DOHH2 (cell line): ENCODE measurements at regions not wholly inside any gene's neighbourhood (a gene's known extent, or its start where the extent isn't known, plus 50 kb on each side); places are given as distances from the start of the nearest gene placed in this dataset.

Experiments
- H3F3A ChIP-seq: fragments of 200-600 bp; sonication (generic), shearing (Covaris generic); 2 replicates; pipeline ENCODE4 v1.6.0; 2016; ENCODE audit warnings: antibody characterized with exemption, mild to moderate bottlenecking; ENCODE audit not compliant: control insufficient read depth, insufficient read depth
- H3K27ac ChIP-seq: fragments of 200-600 bp; sonication (generic); 2 replicates; pipeline ENCODE4 v1.5.1; 2014; ENCODE audit warnings: low read depth, mild to moderate bottlenecking, low read length, moderate library complexity
- H3K27me3 ChIP-seq: fragments of 200-600 bp; sonication (generic); 2 replicates; pipeline ENCODE4 v1.6.1; 2014; ENCODE audit warnings: mild to moderate bottlenecking, low read length, mixed read lengths; ENCODE audit not compliant: control insufficient read depth
- H3K36me3 ChIP-seq: fragments of 200-600 bp; sonication (generic); 2 replicates; pipeline ENCODE4 v1.6.1; 2014; ENCODE audit warnings: mild to moderate bottlenecking, low read length, moderate library complexity, mixed read lengths; ENCODE audit not compliant: control insufficient read depth
- H3K4me1 ChIP-seq: fragments of 200-600 bp; sonication (generic); 2 replicates; pipeline ENCODE4 v1.6.1; 2014; ENCODE audit warnings: mild to moderate bottlenecking, low read length, mixed read lengths; ENCODE audit not compliant: control insufficient read depth
- H3K4me2 ChIP-seq: fragments of 200-600 bp; sonication (generic); 2 replicates; pipeline ENCODE4 v1.6.0; 2014; ENCODE audit warnings: mild to moderate bottlenecking, low read length, moderate library complexity
- H3K4me3 ChIP-seq: fragments of 200-600 bp; sonication (generic); 2 replicates; pipeline ENCODE4 v1.5.1; 2014; ENCODE audit warnings: mild to moderate bottlenecking, low read length, mixed read lengths
- H3K79me2 ChIP-seq: fragments of 200-600 bp; sonication (generic); 2 replicates; pipeline ENCODE4 v1.6.1; 2014; ENCODE audit warnings: mild to moderate bottlenecking, low read length, mixed read lengths; ENCODE audit not compliant: control insufficient read depth
- H3K9me2 ChIP-seq: fragments of 200-600 bp; sonication (generic); replicated peaks from 2 replicates; pipeline ENCODE4 v1.6.1; 2014; ENCODE audit warnings: mild to moderate bottlenecking, low read length, mixed read lengths; ENCODE audit not compliant: control insufficient read depth
- H3K9me3 ChIP-seq: fragments of 200-600 bp; sonication (generic); 2 replicates; pipeline ENCODE4 v1.6.1; 2014; ENCODE audit warnings: antibody characterized with exemption, low read length, mixed read lengths; ENCODE audit not compliant: control insufficient read depth, insufficient read depth
- H4K20me1 ChIP-seq: fragments of 200-600 bp; sonication (generic); 2 replicates; pipeline ENCODE4 v1.6.0; 2014; ENCODE audit warnings: low read depth, mild to moderate bottlenecking, antibody characterized with exemption, low read length, moderate library complexity; ENCODE audit not compliant: control insufficient read depth, insufficient read depth
- CTCF ChIP-seq: fragments of 200-600 bp; sonication (generic); IDR thresholded peaks from one replicate; pipeline ENCODE4 v1.5.1; 2014; ENCODE audit warnings: antibody characterized with exemption, mild to moderate bottlenecking, low read depth, low read length; ENCODE audit not compliant: poor library complexity, severe bottlenecking
- EZH2phosphoT487 ChIP-seq: fragments of 200-600 bp; sonication (generic); IDR thresholded peaks from 2 replicates; pipeline ENCODE4 v1.6.1; 2017; ENCODE audit warnings: borderline replicate concordance, mild to moderate bottlenecking, antibody characterized with exemption, low read length, moderate library complexity, mixed read lengths

GRCh38 chrX:114071412-114071811 lies 512.5 kb upstream of the HTR2C start:
- Histone ChIP-seq H3K4me2 (no peak overlapping the region), H3F3A (no peaks in the 10 kb centered on the region), H3K4me1 (no peaks in the 10 kb centered on the region), H3K4me3 (no peak overlapping the region), H4K20me1 (no peaks in the 10 kb centered on the region), H3K9me2 (no peaks in the 10 kb centered on the region), H3K36me3 (no peaks in the 10 kb centered on the region), H3K27me3 (no peaks in the 10 kb centered on the region), H3K9me3 (no peaks in the 10 kb centered on the region), H3K27ac (no peak overlapping the region), H3K79me2 (no peaks in the 10 kb centered on the region)
- no peak for TF ChIP-seq EZH2phosphoT487
- TF ChIP-seq CTCF = no peak

- H3K27me3 ChIP-seq = no peaks in the 10 kb centered on the region
- H3K4me3 ChIP-seq = no peak overlapping the region
- TF ChIP-seq CTCF (no peak), EZH2phosphoT487 (no peak)
- H3K4me2 ChIP-seq = no peak overlapping the region
- H3K36me3 ChIP-seq = no peaks in the 10 kb centered on the region
- no peaks in the 10 kb centered on the region for H3K79me2 ChIP-seq
- no peak overlapping the region for H3K27ac ChIP-seq
- no peaks in the 10 kb centered on the region for H4K20me1 ChIP-seq
- no peaks in the 10 kb centered on the region for H3K4me1 ChIP-seq
- H3K9me3 ChIP-seq = no peaks in the 10 kb centered on the region
- no peaks in the 10 kb centered on the region for H3F3A ChIP-seq
- H3K9me2 ChIP-seq = no peaks in the 10 kb centered on the region
Measured at GRCh38 chrX:114065577-114066223, 518.2 kb upstream of the HTR2C start.

- TF ChIP-seq EZH2phosphoT487 (no peak), CTCF (no peak)
- Histone ChIP-seq H3K4me3 (no peak overlapping the region), H3K36me3 (no peaks in the 10 kb centered on the region), H3K4me2 (no peak overlapping the region), H3K9me2 (no peaks in the 10 kb centered on the region), H3K9me3 (no peaks in the 10 kb centered on the region), H3F3A (no peaks in the 10 kb centered on the region), H3K79me2 (no peaks in the 10 kb centered on the region), H3K27me3 (no peaks in the 10 kb centered on the region), H3K27ac (no peak overlapping the region), H4K20me1 (no peaks in the 10 kb centered on the region), H3K4me1 (no peaks in the 10 kb centered on the region)
Measured at GRCh38 chrX:114061226-114061625, 522.7 kb upstream of the HTR2C start.
